G401 (cell line): ENCODE measurements at regions not wholly inside any gene's neighbourhood (a gene's known extent, or its start where the extent isn't known, plus 50 kb on each side); places are given as distances from the start of the nearest gene placed in this dataset.

ENCODE experiments used
- DNase-seq: peaks from one replicate; pipeline ENCODE4 v3.0.0-alpha.2; 2015; ENCODE audit warnings: low spot score
- in situ Hi-C: cut with HindIII; loops from 2 replicates; pipeline ENCODE4 v1.10.0; 2016; ENCODE audit warnings: low sequenced_read_pairs, mixed read lengths

GRCh38 chr12:92458996-92459395, 243.8 kb upstream of the PLEKHG7 start:
- in situ Hi-C loops = no loop called here
- DNase-seq = no peak

DNA sequence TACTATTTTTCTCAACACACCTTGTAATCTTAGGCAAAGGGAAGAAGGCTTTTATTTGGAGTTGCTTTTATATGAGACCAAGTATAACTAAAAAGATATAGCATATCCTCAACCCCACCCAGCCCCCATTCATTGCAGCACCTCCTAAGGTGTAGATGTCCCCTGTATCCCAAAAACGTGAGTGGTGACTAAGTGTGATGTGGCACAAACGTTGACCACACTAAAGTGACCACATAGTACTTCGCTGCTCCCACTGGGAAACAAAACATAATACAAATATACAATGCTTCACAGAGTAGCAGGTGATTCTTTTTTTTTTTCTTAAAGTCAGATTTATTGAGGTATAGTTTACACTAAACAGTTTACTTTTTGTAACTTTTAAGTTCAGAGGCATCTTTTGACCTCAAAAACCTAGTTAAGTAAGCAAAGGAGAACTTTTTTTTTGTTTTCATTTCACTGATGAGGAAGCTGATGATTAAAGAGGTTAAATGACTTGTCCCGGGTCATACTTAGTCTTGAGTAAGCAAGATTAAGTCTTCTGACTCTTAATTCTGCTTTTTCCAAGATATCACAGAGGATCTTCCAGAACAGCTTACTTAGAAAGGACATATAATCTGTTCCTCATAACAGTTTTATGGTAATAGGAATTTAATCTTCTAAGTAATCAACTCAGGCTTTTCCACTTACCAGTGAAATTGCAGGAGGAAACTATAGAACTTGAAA, 245.2 kb upstream of the PLEKHG7 start:
- DNase-seq = no peak
- in situ Hi-C loops = no loop called here

DNA sequence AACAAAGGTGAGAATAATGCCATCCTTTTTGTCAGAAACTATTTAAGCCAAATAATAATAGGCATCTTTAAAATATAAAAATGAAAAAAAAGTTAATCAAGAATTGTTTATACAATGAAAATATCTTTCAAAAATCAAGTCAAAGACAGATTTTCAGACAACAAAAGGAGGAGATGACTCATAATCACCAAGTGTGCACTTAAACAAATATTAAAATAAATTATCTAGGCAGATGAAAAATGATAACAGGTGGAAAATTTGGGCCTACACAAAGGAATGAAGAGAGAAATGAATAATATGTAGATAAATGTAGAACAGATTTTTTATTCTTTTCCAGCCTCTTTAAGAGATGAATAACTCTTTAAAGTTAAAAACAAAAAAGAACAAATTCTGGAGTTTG, 250.0 kb upstream of the PLEKHG7 start:
- no peak for DNase-seq
- in situ Hi-C loops = no loop called here

GRCh38 chr12:92446083-92446460, 256.7 kb upstream of the PLEKHG7 start:
- DNase-seq = no peak
- in situ Hi-C loops = no loop called here

GRCh38 chr12:92445253-92446082, 257.3 kb upstream of the PLEKHG7 start:
- no peak for DNase-seq
- in situ Hi-C loops = no loop called here

DNA sequence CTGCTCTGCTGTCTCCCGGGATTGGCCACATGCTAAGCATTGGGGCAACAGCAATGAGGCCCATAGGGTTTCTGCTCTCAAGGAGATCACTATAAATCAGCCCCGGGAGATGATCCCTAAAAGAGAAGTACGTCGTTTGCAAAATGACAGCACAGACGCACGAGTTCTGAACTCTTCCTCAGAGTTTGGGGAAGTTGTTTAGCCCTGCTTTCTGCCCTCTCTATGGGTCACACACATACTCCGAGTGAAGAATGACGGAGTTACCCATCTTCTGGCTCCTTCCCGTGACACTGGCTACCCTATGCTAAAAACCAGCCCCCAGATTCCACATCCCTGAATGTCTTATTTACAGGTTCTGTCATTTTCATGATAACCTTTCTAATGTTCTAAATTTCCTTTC, 258.0 kb upstream of the PLEKHG7 start:
- in situ Hi-C loops = no loop called here
- no peak for DNase-seq

- DNase-seq = no peak
- in situ Hi-C loops = no loop called here
Measured at GRCh38 chr12:92442782-92443181, 260.0 kb upstream of the PLEKHG7 start.

DNA sequence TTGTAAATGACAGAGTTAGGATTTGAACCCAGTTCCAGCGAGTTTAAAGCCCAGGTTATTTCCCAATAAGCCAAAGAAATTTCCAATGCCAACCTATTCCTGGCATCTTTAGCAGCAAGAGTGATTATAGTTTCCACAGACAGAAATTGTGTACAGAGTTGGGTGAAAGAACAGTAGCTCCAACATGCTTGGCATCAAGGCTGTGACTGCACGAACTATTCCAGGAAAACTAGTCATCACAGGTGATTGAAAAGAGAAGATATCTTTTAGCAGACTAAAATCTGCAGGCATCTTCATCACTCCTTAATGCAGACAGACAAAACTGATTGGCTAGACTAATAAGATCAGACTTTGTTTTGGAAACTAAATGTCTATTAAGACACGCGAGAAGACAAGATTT, 262.7 kb upstream of the PLEKHG7 start:
- in situ Hi-C loops = no loop called here
- DNase-seq = no peak

- DNase-seq = peak; percentile 65
- in situ Hi-C loops = no loop called here
Measured at GRCh38 chr12:92439420-92439805, 263.4 kb upstream of the PLEKHG7 start.

DNA sequence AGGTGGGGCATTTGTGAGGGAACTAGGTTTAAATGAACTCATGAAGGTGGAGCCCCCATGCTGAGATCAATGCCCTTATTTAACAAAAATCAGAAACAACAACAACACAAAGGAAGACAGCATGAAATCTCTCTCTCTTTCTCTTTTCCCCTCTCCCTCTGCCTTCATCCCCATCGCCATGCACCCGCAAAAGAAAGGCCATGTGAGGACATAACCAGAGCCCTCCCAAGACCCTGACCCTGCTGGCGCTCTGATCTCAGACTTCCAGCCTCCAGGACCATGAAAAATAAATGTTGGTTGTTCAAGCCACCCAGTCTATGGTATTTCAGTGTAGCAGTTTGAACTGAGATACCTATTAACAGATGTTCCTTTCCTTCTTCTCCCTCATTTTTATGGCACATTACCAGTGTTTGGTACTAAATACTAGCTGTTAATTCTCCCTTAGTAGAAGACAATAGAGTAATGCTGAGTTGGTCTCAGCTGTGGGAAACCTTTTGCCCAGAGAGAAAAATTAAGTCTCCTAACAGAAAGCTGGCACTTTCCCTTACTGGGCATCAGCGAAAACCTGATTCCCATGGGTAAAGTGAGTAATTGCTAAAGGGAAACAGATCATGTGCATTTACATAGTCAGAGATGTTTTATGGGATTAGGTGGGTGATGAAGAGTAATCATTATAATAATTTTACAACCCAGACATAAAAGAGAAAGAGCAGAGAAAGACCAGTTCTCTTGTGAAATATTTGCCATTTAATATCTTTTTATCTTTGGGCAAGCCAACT, 264.0 kb upstream of the PLEKHG7 start:
- in situ Hi-C loops = no loop called here
- peak; percentile 10 for DNase-seq

DNA sequence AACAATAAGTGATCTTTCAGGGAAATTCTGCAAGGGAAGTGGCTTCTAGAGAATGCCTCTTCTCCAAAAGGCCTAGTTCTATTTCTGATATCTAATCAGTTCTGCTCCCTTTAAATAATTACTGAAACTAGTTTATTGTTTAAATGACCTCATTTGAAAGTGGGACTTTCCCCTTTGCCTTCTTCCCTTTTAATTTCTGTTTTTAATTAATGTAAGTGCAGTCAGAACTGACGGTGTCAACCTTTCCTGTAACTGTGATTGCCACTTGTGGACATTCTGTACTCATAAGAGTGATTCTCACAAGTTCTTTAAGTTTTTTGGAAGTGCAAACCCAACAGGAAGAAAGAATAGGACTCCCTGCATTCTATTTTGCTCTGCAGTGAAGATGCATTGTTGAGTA, 265.3 kb upstream of the PLEKHG7 start:
- in situ Hi-C loops = no loop called here
- DNase-seq = no peak

DNA sequence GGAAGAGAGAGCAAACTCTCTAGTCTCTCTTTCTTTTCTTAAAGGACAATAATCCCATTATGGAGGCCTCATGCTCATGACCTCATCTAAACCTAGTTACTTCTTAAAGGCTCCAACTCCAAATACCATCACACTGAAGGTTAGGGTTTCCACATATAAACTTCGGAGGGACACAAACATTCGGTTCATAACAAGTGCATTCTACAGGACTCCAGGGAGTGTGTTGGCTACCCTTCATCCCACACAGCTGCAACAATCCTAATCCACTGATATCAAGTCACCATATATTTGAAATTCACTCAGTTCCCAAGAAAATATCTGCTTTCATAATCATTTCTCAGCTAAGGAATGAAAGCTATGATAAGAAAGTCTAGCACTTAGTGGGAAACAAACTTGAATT, 265.9 kb upstream of the PLEKHG7 start:
- in situ Hi-C loops = no loop called here
- no peak for DNase-seq

DNA sequence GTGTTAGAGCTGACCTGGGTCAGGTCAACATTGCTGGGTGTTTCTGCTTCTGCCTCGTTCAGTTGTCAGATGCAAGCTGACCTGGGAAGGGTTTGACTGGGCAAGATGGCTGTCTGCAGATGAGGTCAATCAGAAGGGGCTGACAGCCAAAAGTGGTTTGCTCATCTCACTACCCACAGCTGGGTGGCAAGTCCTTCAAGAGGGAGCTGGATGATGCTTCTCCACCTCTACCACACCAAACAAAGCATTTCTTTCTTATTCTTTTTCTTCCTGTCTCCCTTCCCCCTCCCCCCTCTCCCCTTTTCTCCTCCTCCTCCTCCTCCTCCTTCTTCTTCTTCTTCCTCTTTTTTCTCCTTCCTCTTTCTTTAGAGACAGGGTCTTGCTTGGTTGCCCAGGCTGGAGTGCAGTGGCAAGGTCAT, 268.2 kb upstream of the PLEKHG7 start:
- in situ Hi-C loops = no loop called here
- no peak for DNase-seq

GRCh38 chr12:92432724-92433441, 269.9 kb upstream of the PLEKHG7 start:
- in situ Hi-C loops = no loop called here
- DNase-seq = no peak

DNA sequence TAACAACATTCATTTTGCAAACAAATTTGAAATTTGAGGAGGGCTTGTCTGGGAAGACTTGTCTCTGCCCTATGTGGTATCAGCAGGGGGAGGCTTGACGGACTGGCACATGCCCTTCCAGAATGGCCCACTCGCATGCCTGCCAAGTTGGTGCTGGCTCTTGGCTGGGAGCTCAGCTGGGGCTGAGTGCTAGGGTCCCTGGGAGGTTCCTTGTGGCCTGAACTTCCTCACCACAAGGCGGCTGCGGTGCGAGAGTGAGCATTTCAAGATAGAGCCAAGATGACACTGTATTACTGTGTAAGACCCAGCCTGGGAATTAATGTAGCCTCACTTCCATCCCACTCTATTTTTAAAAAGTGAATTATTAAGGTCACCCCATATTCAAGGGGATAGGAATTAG, 271.6 kb upstream of the PLEKHG7 start:
- DNase-seq = no peak

GRCh38 chr12:92426332-92426731, 276.5 kb upstream of the PLEKHG7 start:
- in situ Hi-C loops = no loop called here
- DNase-seq = peak; percentile 46

More for the DNA sequence above, 271.6 kb upstream of the PLEKHG7 start:
- in situ Hi-C loops = no loop called here

DNA sequence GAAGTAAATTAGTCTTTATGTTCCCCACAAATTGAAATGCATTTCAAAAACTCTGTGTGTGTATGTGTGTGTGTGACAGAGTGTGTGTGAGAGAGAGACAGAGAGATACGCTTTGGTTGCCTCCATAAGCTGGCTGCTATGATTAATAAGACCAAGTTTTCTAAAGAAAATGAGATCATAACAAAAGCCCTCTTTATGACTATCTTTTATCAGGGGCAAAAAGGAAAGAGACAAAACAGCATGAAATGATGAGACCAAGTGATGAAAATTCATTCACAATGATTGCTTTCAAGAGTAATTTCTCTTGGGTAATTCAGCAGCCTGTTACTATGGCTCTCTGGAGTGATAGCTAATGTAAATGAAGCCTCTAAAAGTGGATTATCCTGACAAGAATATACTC, 277.6 kb upstream of the PLEKHG7 start:
- no peak for DNase-seq
- in situ Hi-C loops = no loop called here

DNA sequence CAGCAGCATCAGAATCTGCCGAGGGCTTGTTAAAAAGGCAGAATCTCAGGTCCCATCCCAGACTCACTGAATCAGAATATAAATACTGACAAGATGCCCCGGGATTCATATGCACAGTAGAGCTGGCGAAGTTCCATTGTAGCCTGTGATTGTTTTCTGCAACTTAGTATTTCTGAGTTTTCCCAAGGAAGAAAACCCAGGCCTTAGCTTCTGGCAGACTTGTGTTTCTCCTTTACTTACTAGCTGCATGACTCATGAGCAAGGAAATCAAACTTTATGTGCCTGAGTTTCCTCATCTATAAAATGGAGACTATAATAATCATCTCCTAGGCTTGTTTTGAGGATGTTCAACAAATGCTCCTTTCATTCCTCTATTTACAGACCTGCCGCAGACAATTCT, 278.5 kb upstream of the PLEKHG7 start:
- no peak for DNase-seq
- in situ Hi-C loops = no loop called here

DNA sequence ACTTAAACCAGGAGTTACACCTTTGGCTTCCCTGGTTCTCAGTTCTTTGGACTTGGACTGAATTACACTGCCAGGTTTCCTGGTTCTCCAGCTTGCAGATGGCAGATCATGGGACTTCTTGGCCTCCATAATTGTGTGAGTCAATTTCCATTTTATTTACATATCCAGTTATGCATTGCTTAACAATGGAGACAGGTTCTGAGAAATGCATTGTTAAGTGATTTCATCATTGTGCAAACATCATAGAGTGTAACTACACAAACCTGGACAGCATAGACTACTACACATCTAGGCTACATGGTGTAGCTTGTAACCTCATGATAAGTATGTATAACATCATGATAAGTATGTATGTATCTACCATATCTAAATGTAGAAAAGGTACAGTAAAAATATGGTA, 276.1 kb upstream of the BTG1 start:
- DNase-seq = no peak
- in situ Hi-C loops = no loop called here
